ENCODE measurements at regions not wholly inside any gene's neighbourhood (a gene's known extent, or its start where the extent isn't known, plus 50 kb on each side); places are given as distances from the start of the nearest gene placed in this dataset.

GRCh38 chr2:129753261-129753660 is 226.2 kb upstream of the RAB6C start:
- Histone ChIP-seq H3K27me3 (ENCODE audit: control insufficient read depth, extremely low read depth, insufficient read depth, low read length) (no peaks in the 10 kb centered on the region), H3K4me1 (ENCODE audit: control insufficient read depth, extremely low read depth, insufficient read depth, low read length) (no peaks in the 10 kb centered on the region), H2AFZ (ENCODE audit: control insufficient read depth, low read length) (no peak overlapping the region), H3K36me3 (ENCODE audit: control insufficient read depth in 2 of 2, extremely low read depth in 1 of 2, insufficient read depth in 2 of 2, low read length in 2 of 2) (no peaks in the 10 kb centered on the region), H4K20me1 (ENCODE audit: control insufficient read depth, extremely low read depth, insufficient read depth, low read length) (no peaks in the 10 kb centered on the region), H3K27ac (ENCODE audit: control insufficient read depth, insufficient read depth, low read length) (no peak overlapping the region), H3K9ac (ENCODE audit: control insufficient read depth, extremely low read depth, insufficient read depth, low read length) (no peak overlapping the region), H3K9me3 (ENCODE audit: control insufficient read depth, low read depth, low read length) (no peaks in the 10 kb centered on the region), H3K4me3 (ENCODE audit: control insufficient read depth in 2 of 3, extremely low read depth in 1 of 3, insufficient read depth in 2 of 3, low read depth in 1 of 3, low read length in 3 of 3) (no peak overlapping the region), H3K79me2 (ENCODE audit: control insufficient read depth, insufficient read depth, low read length) (no peaks in the 10 kb centered on the region), H3K9me1 (ENCODE audit: control insufficient read depth, extremely low read depth, insufficient read depth, low read length) (no peaks in the 10 kb centered on the region), H3K4me2 (ENCODE audit: control insufficient read depth, extremely low read depth, insufficient read depth, low read depth, low read length) (no peak overlapping the region)
- FAIRE-seq (no peak), DNase-seq (ENCODE audit: low read depth, low spot score) (no peak)
- dilution Hi-C loops (cut with MboI; ENCODE audit: extremely low pct_ligation_motif_present, low sequenced_read_pairs), result no loop called here
- TF ChIP-seq EZH2 (IDR thresholded peaks at IDR 0.05; ENCODE audit: low read length) (no peak), CTCF (optimal IDR thresholded peaks at IDR 0.05 in 1 of 3, IDR thresholded peaks at IDR 0.05 in 1 of 3, conservative IDR thresholded peaks at IDR 0.05 in 1 of 3; ENCODE audit: extremely low read depth in 1 of 3, insufficient read depth in 2 of 3, low read length in 3 of 3) (no peak)

GRCh38 chr2:129754421-129754820 is 225.0 kb upstream of the RAB6C start:
- DNase-seq (ENCODE audit: low read depth, low spot score) (no peak), FAIRE-seq (no peak)
- H3K9me3 ChIP-seq (ENCODE audit: control insufficient read depth, low read depth, low read length), result no peaks in the 10 kb centered on the region
- dilution Hi-C loops (cut with MboI; ENCODE audit: extremely low pct_ligation_motif_present, low sequenced_read_pairs), result no loop called here
- no peak overlapping the region for H3K4me2 ChIP-seq (ENCODE audit: control insufficient read depth, extremely low read depth, insufficient read depth, low read depth, low read length)
- no peaks in the 10 kb centered on the region for H4K20me1 ChIP-seq (ENCODE audit: control insufficient read depth, extremely low read depth, insufficient read depth, low read length)
- H3K4me3 ChIP-seq (ENCODE audit: control insufficient read depth in 2 of 3, extremely low read depth in 1 of 3, insufficient read depth in 2 of 3, low read depth in 1 of 3, low read length in 3 of 3), result no peak overlapping the region
- no peaks in the 10 kb centered on the region for H3K79me2 ChIP-seq (ENCODE audit: control insufficient read depth, insufficient read depth, low read length)
- H3K36me3 ChIP-seq (ENCODE audit: control insufficient read depth in 2 of 2, extremely low read depth in 1 of 2, insufficient read depth in 2 of 2, low read length in 2 of 2), result no peaks in the 10 kb centered on the region
- H2AFZ ChIP-seq (ENCODE audit: control insufficient read depth, low read length), result no peak overlapping the region
- no peaks in the 10 kb centered on the region for H3K9me1 ChIP-seq (ENCODE audit: control insufficient read depth, extremely low read depth, insufficient read depth, low read length)
- H3K4me1 ChIP-seq (ENCODE audit: control insufficient read depth, extremely low read depth, insufficient read depth, low read length), result no peaks in the 10 kb centered on the region
- no peak for TF ChIP-seq EZH2 (IDR thresholded peaks at IDR 0.05; ENCODE audit: low read length)
- no peak for TF ChIP-seq CTCF (optimal IDR thresholded peaks at IDR 0.05 in 1 of 3, IDR thresholded peaks at IDR 0.05 in 1 of 3, conservative IDR thresholded peaks at IDR 0.05 in 1 of 3; ENCODE audit: extremely low read depth in 1 of 3, insufficient read depth in 2 of 3, low read length in 3 of 3)
- H3K9ac ChIP-seq (ENCODE audit: control insufficient read depth, extremely low read depth, insufficient read depth, low read length), result no peak overlapping the region
- H3K27me3 ChIP-seq (ENCODE audit: control insufficient read depth, extremely low read depth, insufficient read depth, low read length), result no peaks in the 10 kb centered on the region
- no peak overlapping the region for H3K27ac ChIP-seq (ENCODE audit: control insufficient read depth, insufficient read depth, low read length)
